SK-N-MC (cell line): ENCODE measurements at regions not wholly inside any gene's neighbourhood (a gene's known extent, or its start where the extent isn't known, plus 50 kb on each side); places are given as distances from the start of the nearest gene placed in this dataset.

Experiments used
- DNase-seq: peaks from one replicate; pipeline ENCODE4 v3.0.0-alpha.2; 2011; ENCODE audit warnings: low read depth, low spot score
- H3K27ac ChIP-seq: fragments of 200-600 bp; sonication (generic); 2 replicates; pipeline ENCODE4 v1.5.1; 2016; ENCODE audit warnings: mixed run types
- H3K36me3 ChIP-seq: fragments of 200-600 bp; sonication (generic); 2 replicates; pipeline ENCODE4 v1.6.1; 2017; ENCODE audit warnings: antibody characterized with exemption, low read length, mixed read lengths; ENCODE audit not compliant: insufficient read depth
- H3K4me3 ChIP-seq: fragments of 200-600 bp; sonication (generic); 2 replicates; pipeline ENCODE4 v1.5.1; 2016
- H3K9ac ChIP-seq: fragments of 200-600 bp; sonication (generic); 2 replicates; pipeline ENCODE4 v1.8.0; 2017; ENCODE audit warnings: mixed run types, mixed read lengths; ENCODE audit not compliant: insufficient read length
- H3K9me3 ChIP-seq: fragments of 200-600 bp; sonication (generic); 2 replicates; pipeline ENCODE4 v1.6.1; 2017; ENCODE audit warnings: low read depth, mild to moderate bottlenecking, antibody characterized with exemption, low read length, moderate library complexity, mixed read lengths
- EZH2 ChIP-seq: fragments of 200-600 bp; sonication (generic); IDR thresholded peaks from one replicate; pipeline ENCODE4 v1.6.1; 2017; ENCODE audit warnings: antibody characterized with exemption
- FOXP2 ChIP-seq: optimal IDR thresholded peaks from 2 replicates; pipeline ENCODE3; 2011; ENCODE audit warnings: mild to moderate bottlenecking, moderate library complexity; ENCODE audit not compliant: insufficient read depth; ENCODE audit errors: extremely low read length, control extremely low read depth
- POLR2AphosphoS5 ChIP-seq: IDR thresholded peaks from 2 replicates; pipeline ENCODE4 v1.6.1; 2012; ENCODE audit warnings: mild to moderate bottlenecking, low read depth, low read length, borderline replicate concordance

DNA sequence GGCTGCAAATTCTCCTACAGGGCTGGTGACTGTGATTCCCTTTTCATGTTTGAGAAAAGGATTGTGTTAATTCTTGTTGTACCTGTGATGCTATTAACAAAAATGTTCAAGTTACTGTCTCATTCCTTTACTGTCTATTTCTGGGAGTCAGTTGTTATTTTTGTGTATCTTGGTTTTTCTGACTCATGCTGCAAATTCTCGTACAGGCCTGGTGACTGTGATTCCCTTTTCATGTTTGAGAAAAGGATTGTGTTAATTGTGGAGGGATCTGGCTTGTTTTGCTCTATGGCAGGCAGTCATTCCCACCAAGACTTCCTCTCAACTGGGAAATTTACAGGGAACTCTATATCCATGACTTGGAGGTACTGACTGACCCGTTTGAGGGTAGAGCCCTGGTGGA lies 693.4 kb upstream of the INTU start:
- no peak overlapping the region for H3K4me3 ChIP-seq
- peaks cover 60% of the 10 kb centered on the region for H3K36me3 ChIP-seq
- no peaks in the 10 kb centered on the region for H3K9me3 ChIP-seq
- H3K27ac ChIP-seq: 0 out of 2 replicates have a peak overlapping the region, but pooled peaks have one; percentile 4
- no peak for TF ChIP-seq FOXP2
- no peak for TF ChIP-seq EZH2
- no peak for TF ChIP-seq POLR2AphosphoS5
- no peak overlapping the region for H3K9ac ChIP-seq
- DNase-seq: no peak

DNA sequence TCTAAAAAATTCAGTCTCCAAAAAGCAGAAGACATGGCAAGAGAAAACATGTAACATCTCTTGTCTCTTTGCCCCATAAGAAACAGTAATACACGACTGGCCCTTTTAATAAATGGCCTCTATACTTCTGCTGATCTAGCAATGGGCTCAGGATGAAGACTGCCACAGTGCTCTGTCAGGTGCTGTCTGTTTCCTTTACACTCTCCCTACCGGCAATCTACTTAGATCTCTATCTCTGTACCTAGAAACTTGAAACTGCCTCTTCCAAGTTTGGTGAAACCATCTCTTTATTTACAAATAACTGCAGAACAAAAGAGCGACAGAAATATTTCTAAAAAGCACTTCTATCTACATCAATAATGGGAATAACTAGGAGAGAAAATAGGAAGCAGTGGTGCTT lies 685.2 kb upstream of the INTU start:
- H3K27ac ChIP-seq: no peak overlapping the region
- peaks cover 81% of the 10 kb centered on the region for H3K36me3 ChIP-seq
- no peak for TF ChIP-seq EZH2
- no peak for TF ChIP-seq FOXP2
- TF ChIP-seq POLR2AphosphoS5: no peak

DNA sequence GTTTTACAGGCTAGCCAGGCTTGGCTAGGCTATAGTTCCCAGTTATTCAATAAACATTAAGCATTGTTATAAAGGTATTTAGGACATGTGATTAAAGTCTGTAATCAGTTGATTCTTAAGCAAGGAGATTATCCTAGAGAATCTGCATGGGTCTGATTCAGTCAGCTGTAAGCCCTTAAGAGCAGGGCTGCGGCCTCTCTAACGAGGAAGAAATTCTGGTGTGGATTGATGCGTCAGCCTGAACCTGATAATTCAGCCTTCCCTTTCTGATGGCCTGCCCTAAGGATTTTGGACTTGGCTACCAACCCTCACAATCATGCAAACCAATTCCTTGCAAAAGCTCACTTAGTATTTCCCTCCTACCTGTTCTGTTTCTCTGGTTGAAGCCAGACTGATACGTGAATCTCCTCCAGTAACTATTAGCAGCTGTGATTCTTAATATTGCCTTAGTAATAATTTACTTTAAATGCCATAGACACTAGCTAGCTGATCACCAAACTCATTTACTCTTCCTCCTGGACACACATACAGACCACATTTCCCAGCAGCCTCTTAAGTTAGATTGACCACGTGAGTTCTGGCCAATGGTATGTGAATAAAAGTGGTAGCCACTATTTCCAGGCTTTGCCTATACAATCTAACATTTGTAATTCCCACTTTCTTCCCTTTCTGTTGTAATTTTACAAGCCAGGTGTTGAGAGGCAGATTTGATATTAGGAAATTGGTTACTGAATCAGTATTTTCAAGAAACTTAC lies 678.0 kb upstream of the INTU start:
- TF ChIP-seq POLR2AphosphoS5: no peak
- TF ChIP-seq FOXP2: no peak
- no peak for TF ChIP-seq EZH2
- H3K27ac ChIP-seq: peak overlapping the region; percentile 96
- peak overlapping the region; percentile 77 for H3K4me3 ChIP-seq
- H3K9ac ChIP-seq: peak overlapping the region; percentile 72
- H3K9me3 ChIP-seq: no peaks in the 10 kb centered on the region; the same call in 1 of the 2 replicates
- DNase-seq: no peak
- H3K36me3 ChIP-seq: peaks cover 27% of the 10 kb centered on the region

More for the DNA sequence above, 685.2 kb upstream of the INTU start:
- no peak for DNase-seq
- Histone ChIP-seq H3K4me3 (no peak overlapping the region), H3K9me3 (no peaks in the 10 kb centered on the region; the same call in 1 of the 2 replicates), H3K9ac (no peak overlapping the region)

DNA sequence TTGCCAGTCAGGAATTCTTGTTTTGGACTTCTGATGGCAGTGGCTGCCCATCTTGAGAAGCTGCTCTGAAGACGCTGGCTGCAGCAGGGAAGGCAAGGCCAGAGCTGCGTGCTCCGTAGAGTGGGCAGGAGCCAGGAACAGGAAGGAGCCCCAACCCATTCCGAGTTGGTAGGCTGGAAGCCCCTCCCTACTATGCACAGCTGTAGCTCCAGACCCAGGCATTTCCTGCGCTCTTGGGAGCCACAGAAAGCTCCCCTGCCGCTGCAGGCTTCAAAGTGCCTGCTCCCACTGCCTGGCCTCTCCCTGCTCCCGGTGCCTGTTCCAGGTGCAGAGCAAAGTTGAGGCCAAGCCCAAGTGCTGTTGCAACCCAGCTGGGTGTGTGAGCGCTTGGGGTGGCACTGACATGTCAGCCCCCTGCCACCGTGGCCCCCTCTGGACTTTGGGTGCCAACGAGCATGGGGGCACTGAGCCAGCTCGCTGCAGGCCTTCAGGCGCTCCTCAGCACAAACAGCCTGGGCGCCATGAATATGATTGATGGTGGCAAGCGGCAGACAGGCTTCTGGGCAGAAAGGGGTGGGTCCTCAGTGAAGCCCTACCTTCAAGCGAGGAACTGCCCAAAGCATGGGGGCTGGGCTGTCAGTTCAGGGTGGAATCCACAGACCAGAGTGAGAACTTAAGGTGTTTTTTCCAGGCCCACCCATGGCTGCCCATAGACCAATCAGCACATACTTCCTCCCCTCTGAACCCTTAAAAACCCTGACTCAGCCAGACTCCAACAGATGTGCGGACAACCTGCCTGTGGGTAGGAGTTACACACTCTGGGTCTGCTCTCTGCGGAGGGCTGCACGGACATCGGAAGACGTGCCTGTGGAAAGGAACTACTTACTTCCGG lies 677.2 kb upstream of the INTU start:
- Histone ChIP-seq H3K9me3 (no peaks in the 10 kb centered on the region; the same call in 1 of the 2 replicates), H3K36me3 (peaks cover 19% of the 10 kb centered on the region), H3K4me3 (peak overlapping the region; percentile 77), H3K27ac (peak overlapping the region; percentile 96), H3K9ac (peak overlapping the region; percentile 72)
- TF ChIP-seq POLR2AphosphoS5 (no peak; the same call in 1 of the 2 replicates), FOXP2 (peak; percentile 29), EZH2 (no peak)
- no peak for DNase-seq

DNA sequence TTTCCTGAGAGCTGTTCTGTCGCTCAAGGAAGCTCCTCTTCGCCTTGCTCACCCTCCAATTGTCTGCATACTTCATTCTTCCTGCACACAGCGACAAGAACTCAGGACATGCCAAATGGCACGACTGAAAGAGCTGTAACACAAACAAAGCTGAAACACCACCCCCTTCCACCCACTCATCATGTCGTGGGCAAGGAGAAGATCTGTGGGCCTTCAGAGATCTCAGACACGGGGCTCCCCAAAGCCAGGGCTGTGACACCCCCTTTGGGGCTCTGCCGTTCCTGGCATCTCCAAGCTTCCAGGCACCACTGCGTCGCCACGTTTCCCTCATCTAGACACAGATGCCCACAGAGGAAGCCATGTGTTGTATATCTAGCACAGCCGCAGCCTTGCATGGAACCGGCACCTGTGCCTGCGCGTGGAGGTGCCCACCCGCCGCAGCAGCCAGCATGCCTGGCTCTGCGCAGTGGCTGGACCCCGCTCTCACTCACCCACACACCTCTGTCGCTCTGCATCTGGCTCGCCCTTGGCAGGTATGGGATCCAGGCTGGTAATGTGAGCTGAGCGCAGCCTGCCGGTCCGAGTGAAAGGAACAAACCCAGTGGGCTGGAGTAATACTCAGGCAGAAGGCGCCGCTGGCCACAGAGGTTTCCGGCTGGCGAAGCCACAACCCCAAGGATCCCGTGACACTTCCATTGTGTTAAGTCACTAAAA lies 676.4 kb upstream of the INTU start:
- Histone ChIP-seq H3K4me3 (peak overlapping the region; percentile 77), H3K27ac (peak overlapping the region; percentile 96), H3K9ac (peak overlapping the region; percentile 69), H3K36me3 (peaks cover 14% of the 10 kb centered on the region), H3K9me3 (no peaks in the 10 kb centered on the region; the same call in 1 of the 2 replicates)
- no peak for DNase-seq
- TF ChIP-seq FOXP2: no peak
- no peak for TF ChIP-seq EZH2
- TF ChIP-seq POLR2AphosphoS5: no peak

DNA sequence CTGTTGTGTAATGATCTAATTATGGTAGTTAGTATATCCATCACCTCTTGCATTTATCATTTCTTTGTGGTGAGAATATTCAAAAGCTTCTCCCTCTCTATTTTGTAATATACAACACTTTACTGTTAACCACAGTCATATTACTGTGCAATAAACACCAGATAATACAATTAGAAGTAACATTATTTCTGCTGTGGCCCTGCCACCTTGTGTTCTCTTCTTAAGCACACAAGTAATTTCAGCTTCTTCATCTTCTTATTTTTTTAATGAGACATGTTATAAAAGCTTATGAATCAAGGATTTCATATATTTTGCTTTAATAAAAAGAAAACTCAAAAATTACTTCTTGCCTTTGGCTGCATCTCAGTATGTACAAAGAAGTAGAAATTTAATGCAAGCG lies 675.2 kb upstream of the INTU start:
- DNase-seq: no peak
- Histone ChIP-seq H3K9me3 (no peaks in the 10 kb centered on the region), H3K36me3 (0 out of 2 replicates have a peak, but pooled peaks cover 6% of the 10 kb centered on the region), H3K9ac (peak overlapping the region; percentile 69), H3K27ac (peak overlapping the region; percentile 96), H3K4me3 (peak overlapping the region; percentile 77)
- TF ChIP-seq EZH2: no peak
- no peak; the same call in 1 of the 2 replicates for TF ChIP-seq POLR2AphosphoS5
- TF ChIP-seq FOXP2: no peak

DNA sequence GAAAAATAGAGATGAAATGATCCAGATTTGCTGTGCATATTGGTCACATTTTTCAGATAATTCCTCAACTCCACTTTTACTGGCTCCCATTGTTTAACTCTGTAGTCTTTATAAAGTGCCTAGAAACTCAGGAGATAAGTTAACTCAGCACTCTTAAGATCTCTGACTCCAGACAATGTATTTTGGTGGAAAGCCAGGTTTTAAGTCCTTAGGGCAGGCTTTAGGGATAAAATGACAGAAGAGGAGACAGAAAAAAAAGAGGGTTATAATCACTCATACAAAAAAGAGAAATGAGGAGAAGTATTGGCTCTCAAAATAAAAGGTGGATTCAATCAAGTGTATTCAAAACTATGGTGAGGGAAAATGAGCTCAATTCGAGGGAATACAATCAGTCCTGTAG lies 674.8 kb upstream of the INTU start:
- Histone ChIP-seq H3K9ac (peak overlapping the region; percentile 69), H3K4me3 (peak overlapping the region; percentile 77), H3K9me3 (no peaks in the 10 kb centered on the region), H3K36me3 (0 out of 2 replicates have a peak, but pooled peaks cover 1% of the 10 kb centered on the region), H3K27ac (peak overlapping the region; percentile 96)
- TF ChIP-seq FOXP2: no peak
- no peak for TF ChIP-seq EZH2
- TF ChIP-seq POLR2AphosphoS5: no peak
- DNase-seq: peak; percentile 79
